SK-N-SH (cell line): ENCODE measurements at regions not wholly inside any gene's neighbourhood (a gene's known extent, or its start where the extent isn't known, plus 50 kb on each side); places are given as distances from the start of the nearest gene placed in this dataset.

Experiments
- CTCF ChIA-PET: fragments of 300-600, 350-600 bp; formaldehyde crosslinking; extraction: SDS; loops from one replicate; lab custom pipeline; 2021; lab: Yijun Ruan, JAX
- POLR2A ChIA-PET: fragments of 350-600 bp; sonication (Branson Sonifier 250); formaldehyde crosslinking; extraction: SDS; loops from one replicate; lab custom pipeline; 2020; ENCODE audit warnings: antibody characterized with exemption, inconsistent platforms; lab: Yijun Ruan, JAX
- DNase-seq: peaks from one replicate; pipeline ENCODE4 v3.0.0; 2012
- H2AFZ ChIP-seq: fragments of 200-600 bp; sonication (generic); 2 replicates; pipeline ENCODE4 v1.8.1; 2016; ENCODE audit warnings: antibody characterized with exemption, mild to moderate bottlenecking, low read depth
- H3F3A ChIP-seq: fragments of 200-600 bp; sonication (generic); replicated peaks from 2 replicates; pipeline ENCODE3; 2016; ENCODE audit warnings: antibody characterized with exemption, mild to moderate bottlenecking; ENCODE audit not compliant: insufficient read depth
- H3K27ac ChIP-seq, 2 experiments: fragments of 200-500 bp in 1 of 2; fragments of 200-600 bp in 1 of 2; sonication (Bioruptor generic) in 1 of 2; sonication (generic), shearing (Covaris generic) in 1 of 2; 2 replicates each; pipeline versions ENCODE4 v1.5.1 to v1.6.1; 2014 to 2016; ENCODE audit warnings: low read depth in 2 of 2, inconsistent platforms in 1 of 2, low read length in 1 of 2, mild to moderate bottlenecking in 1 of 2, mixed read lengths in 1 of 2
- H3K27me3 ChIP-seq: fragments of 200-600 bp; sonication (generic), shearing (Covaris generic); 2 replicates; pipeline ENCODE4 v1.6.1; 2016; ENCODE audit warnings: mixed run types; ENCODE audit not compliant: insufficient read depth
- H3K36me3 ChIP-seq, 2 experiments: fragments of 200-500 bp in 1 of 2; fragments of 200-600 bp in 1 of 2; sonication (Bioruptor generic) in 1 of 2; sonication (generic) in 1 of 2; replicated peaks in 1 of 2; 2 replicates each; pipeline versions ENCODE3 to v1.5.1; 2014 to 2016; ENCODE audit warnings: low read length in 1 of 2, mild to moderate bottlenecking in 1 of 2; ENCODE audit not compliant: insufficient read depth in 2 of 2, control insufficient read depth in 1 of 2
- H3K4me1 ChIP-seq, 2 experiments: fragments of 200-500 bp in 1 of 2; fragments of 200-600 bp in 1 of 2; sonication (Bioruptor generic) in 1 of 2; sonication (generic), shearing (Covaris generic) in 1 of 2; 2 replicates each; pipeline versions ENCODE4 v1.5.1 to v1.6.1; 2014 to 2016; ENCODE audit warnings: low read depth in 1 of 2, low read length in 1 of 2, mixed run types in 1 of 2; ENCODE audit not compliant: insufficient read depth in 2 of 2, control insufficient read depth in 1 of 2
- H3K4me2 ChIP-seq: fragments of 200-600 bp; sonication (generic), shearing (Covaris generic); 2 replicates; pipeline ENCODE4 v1.6.1; 2017; ENCODE audit warnings: mixed run types
- H3K4me3 ChIP-seq, 2 experiments: fragments of 200-500 bp in 1 of 2; fragments of 200-600 bp in 1 of 2; sonication (Bioruptor generic) in 1 of 2; sonication (generic), shearing (Covaris generic) in 1 of 2; 2 replicates each; pipeline versions ENCODE4 v1.5.1 to v1.8.1; 2014 to 2016; ENCODE audit warnings: low read depth in 2 of 2, inconsistent platforms in 1 of 2, low read length in 1 of 2, mild to moderate bottlenecking in 1 of 2, mixed read lengths in 1 of 2, moderate library complexity in 1 of 2
- H3K79me2 ChIP-seq: fragments of 200-600 bp; sonication (generic); 2 replicates; pipeline ENCODE4 v1.8.1; 2017; ENCODE audit warnings: mild to moderate bottlenecking; ENCODE audit not compliant: insufficient read depth
- H3K9ac ChIP-seq: fragments of 200-600 bp; sonication (generic); 2 replicates; pipeline ENCODE4 v1.6.1; 2017; ENCODE audit warnings: mixed run types
- H3K9me2 ChIP-seq: fragments of 200-600 bp; sonication (generic); 2 replicates; pipeline ENCODE4 v1.6.1; 2017; ENCODE audit warnings: mixed run types
- H3K9me3 ChIP-seq: fragments of 200-600 bp; sonication (generic); 2 replicates; pipeline ENCODE4 v1.6.1; 2017; ENCODE audit warnings: mixed run types, mild to moderate bottlenecking, moderate library complexity
- H4K20me1 ChIP-seq: fragments of 200-600 bp; sonication (generic); 2 replicates; pipeline ENCODE4 v1.6.1; 2017; ENCODE audit warnings: mild to moderate bottlenecking, mixed run types; ENCODE audit not compliant: insufficient read depth
- CHD2 ChIP-seq: fragments of 150-350 bp; IDR thresholded peaks from 2 replicates; pipeline ENCODE4 v1.6.1; 2018; ENCODE audit warnings: low read length; ENCODE audit not compliant: partially characterized antibody
- CTCF ChIP-seq: fragments of 200-600 bp; sonication (generic); IDR thresholded peaks from 2 replicates; pipeline ENCODE4 v1.6.1; 2017; ENCODE audit warnings: antibody characterized with exemption, mild to moderate bottlenecking, moderate library complexity
- ELF1 ChIP-seq: IDR thresholded peaks from 2 replicates; pipeline ENCODE4 v1.4.0; 2012
- EP300 ChIP-seq, 2 experiments: IDR thresholded peaks; 2 replicates each; pipeline versions ENCODE4 v1.4.0 to v1.6.1; 2012; ENCODE audit warnings: borderline replicate concordance in 1 of 2, low read depth in 1 of 2, low read length in 1 of 2
- FOSL2 ChIP-seq: IDR thresholded peaks from 2 replicates; pipeline ENCODE4 v1.4.0; 2012; ENCODE audit warnings: low read depth, mild to moderate bottlenecking, moderate library complexity, borderline replicate concordance
- GABPA ChIP-seq: IDR thresholded peaks from 2 replicates; pipeline ENCODE4 v1.4.0; 2012; ENCODE audit warnings: low read depth, mild to moderate bottlenecking
- JUND ChIP-seq: IDR thresholded peaks from 2 replicates; pipeline ENCODE4 v1.4.0; 2012
- POLR2AphosphoS5 ChIP-seq: IDR thresholded peaks from 2 replicates; pipeline ENCODE4 v1.6.1; 2012; ENCODE audit warnings: low read depth, low read length
- RAD21 ChIP-seq: IDR thresholded peaks from 2 replicates; pipeline ENCODE4 v1.6.1; 2012; ENCODE audit warnings: mild to moderate bottlenecking, low read length
- RCOR1 ChIP-seq: fragments of 150-350 bp; IDR thresholded peaks from 2 replicates; pipeline ENCODE4 v1.6.1; 2017; ENCODE audit warnings: antibody characterized with exemption, low read length
- REST ChIP-seq: IDR thresholded peaks from 2 replicates; pipeline ENCODE4 v1.6.1; 2012; ENCODE audit warnings: mild to moderate bottlenecking, low read depth, low read length, moderate library complexity
- RFX5 ChIP-seq: IDR thresholded peaks from 2 replicates; pipeline ENCODE4 v1.6.1; 2012; ENCODE audit warnings: mild to moderate bottlenecking, improper control_type of control experiment, low read length
- RXRA ChIP-seq: IDR thresholded peaks from 2 replicates; pipeline ENCODE4 v1.4.0; 2012; ENCODE audit warnings: low read depth, mild to moderate bottlenecking, borderline replicate concordance
- TAF1 ChIP-seq: IDR thresholded peaks from 2 replicates; pipeline ENCODE4 v1.6.1; 2012; ENCODE audit warnings: low read depth, mild to moderate bottlenecking, low read length, moderate library complexity, borderline replicate concordance
- TCF12 ChIP-seq: IDR thresholded peaks from 2 replicates; pipeline ENCODE4 v1.4.0; 2012
- TEAD4 ChIP-seq: IDR thresholded peaks from 2 replicates; pipeline ENCODE4 v1.4.0; 2012; ENCODE audit warnings: mild to moderate bottlenecking, borderline replicate concordance; ENCODE audit not compliant: insufficient read depth
- WGBS: methylation state at CpG from one replicate; pipeline ENCODE4 v1.1.6; 2017; ENCODE audit warnings: low lambda C conversion rate; 5-methylcytosine and 5-hydroxymethylcytosine counted together
- TF ChIP-seq, protein P1 (sequence below): IDR thresholded peaks from 2 replicates; pipeline ENCODE4; 2012
- TF ChIP-seq, protein P2 (sequence below): fragments of 150-350 bp; IDR thresholded peaks from 2 replicates; pipeline ENCODE4 v1.6.1; 2016; ENCODE audit warnings: mild to moderate bottlenecking, low read depth, low read length

GRCh38 chr12:86669010-86669409, 412.8 kb upstream of the MGAT4C start:
- TF ChIP-seq, protein P1, sequence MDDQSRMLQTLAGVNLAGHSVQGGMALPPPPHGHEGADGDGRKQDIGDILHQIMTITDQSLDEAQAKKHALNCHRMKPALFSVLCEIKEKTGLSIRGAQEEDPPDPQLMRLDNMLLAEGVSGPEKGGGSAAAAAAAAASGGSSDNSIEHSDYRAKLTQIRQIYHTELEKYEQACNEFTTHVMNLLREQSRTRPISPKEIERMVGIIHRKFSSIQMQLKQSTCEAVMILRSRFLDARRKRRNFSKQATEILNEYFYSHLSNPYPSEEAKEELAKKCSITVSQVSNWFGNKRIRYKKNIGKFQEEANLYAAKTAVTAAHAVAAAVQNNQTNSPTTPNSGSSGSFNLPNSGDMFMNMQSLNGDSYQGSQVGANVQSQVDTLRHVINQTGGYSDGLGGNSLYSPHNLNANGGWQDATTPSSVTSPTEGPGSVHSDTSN: no peak
- TF ChIP-seq RCOR1 (no peak), TCF12 (no peak), TEAD4 (no peak), POLR2AphosphoS5 (no peak), CHD2 (no peak), ELF1 (no peak), RAD21 (no peak), GABPA (no peak), RXRA (no peak), RFX5 (no peak), CTCF (no peak)
- TF ChIP-seq, protein P2, sequence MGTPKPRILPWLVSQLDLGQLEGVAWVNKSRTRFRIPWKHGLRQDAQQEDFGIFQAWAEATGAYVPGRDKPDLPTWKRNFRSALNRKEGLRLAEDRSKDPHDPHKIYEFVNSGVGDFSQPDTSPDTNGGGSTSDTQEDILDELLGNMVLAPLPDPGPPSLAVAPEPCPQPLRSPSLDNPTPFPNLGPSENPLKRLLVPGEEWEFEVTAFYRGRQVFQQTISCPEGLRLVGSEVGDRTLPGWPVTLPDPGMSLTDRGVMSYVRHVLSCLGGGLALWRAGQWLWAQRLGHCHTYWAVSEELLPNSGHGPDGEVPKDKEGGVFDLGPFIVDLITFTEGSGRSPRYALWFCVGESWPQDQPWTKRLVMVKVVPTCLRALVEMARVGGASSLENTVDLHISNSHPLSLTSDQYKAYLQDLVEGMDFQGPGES: no peak
- CTCF ChIA-PET: no interaction called here
- POLR2A ChIA-PET: no interaction called here
- 65% methylated on average over 2 of the region's 3 CpGs for WGBS
- H3K27ac ChIP-seq: no peak overlapping the region
- no peaks in the 10 kb centered on the region for H4K20me1 ChIP-seq
- H3K9me3 ChIP-seq: no peaks in the 10 kb centered on the region
- H3K79me2 ChIP-seq: no peaks in the 10 kb centered on the region
- H3K4me3 ChIP-seq: no peak overlapping the region
- no peak overlapping the region for H3K9ac ChIP-seq
- no peaks in the 10 kb centered on the region for H3F3A ChIP-seq
- no peaks in the 10 kb centered on the region for H3K27me3 ChIP-seq
- H3K4me2 ChIP-seq: no peak overlapping the region
- no peak overlapping the region for H2AFZ ChIP-seq
- no peak for DNase-seq
- no peaks in the 10 kb centered on the region for H3K9me2 ChIP-seq
- H3K4me1 ChIP-seq: no peaks in the 10 kb centered on the region
- H3K36me3 ChIP-seq: no peaks in the 10 kb centered on the region

- H3K27ac ChIP-seq: no peak overlapping the region
- no peaks in the 10 kb centered on the region for H3K9me3 ChIP-seq
- H3F3A ChIP-seq: no peaks in the 10 kb centered on the region
- H3K4me2 ChIP-seq: no peak overlapping the region
- H3K4me3 ChIP-seq: no peak overlapping the region
- H3K27me3 ChIP-seq: no peaks in the 10 kb centered on the region
- H4K20me1 ChIP-seq: no peaks in the 10 kb centered on the region
- no peak overlapping the region for H3K9ac ChIP-seq
- no peaks in the 10 kb centered on the region for H3K79me2 ChIP-seq
- ChIA-PET CTCF (no interaction called here), POLR2A (no interaction called here)
- H3K36me3 ChIP-seq: no peaks in the 10 kb centered on the region
- no peak for DNase-seq
- no peaks in the 10 kb centered on the region for H3K9me2 ChIP-seq
- no peaks in the 10 kb centered on the region; a peak in 1 of 4 replicates for H3K4me1 ChIP-seq
- no peak overlapping the region for H2AFZ ChIP-seq
- TF ChIP-seq REST: no peak
- peak in 1 of 2 experiments; percentile 17; a peak in 1 of 4 replicates for TF ChIP-seq EP300 (IDR thresholded peaks at IDR 0.05; ENCODE audit: borderline replicate concordance in 1 of 2, low read depth in 1 of 2, low read length in 1 of 2)
- no peak for TF ChIP-seq RFX5
- TF ChIP-seq TAF1: no peak
- TF ChIP-seq, protein P1: peak; percentile 49
- peak; percentile 14; the same call in 1 of the 2 replicates for TF ChIP-seq FOSL2
- peak; percentile 20; the same call in 1 of the 2 replicates for TF ChIP-seq JUND
Measured at GRCh38 chr12:86666316-86666715, 410.1 kb upstream of the MGAT4C start.
